ENCODE measurements at regions not wholly inside any gene's neighbourhood (a gene's known extent, or its start where the extent isn't known, plus 50 kb on each side); places are given as distances from the start of the nearest gene placed in this dataset.

DNA sequence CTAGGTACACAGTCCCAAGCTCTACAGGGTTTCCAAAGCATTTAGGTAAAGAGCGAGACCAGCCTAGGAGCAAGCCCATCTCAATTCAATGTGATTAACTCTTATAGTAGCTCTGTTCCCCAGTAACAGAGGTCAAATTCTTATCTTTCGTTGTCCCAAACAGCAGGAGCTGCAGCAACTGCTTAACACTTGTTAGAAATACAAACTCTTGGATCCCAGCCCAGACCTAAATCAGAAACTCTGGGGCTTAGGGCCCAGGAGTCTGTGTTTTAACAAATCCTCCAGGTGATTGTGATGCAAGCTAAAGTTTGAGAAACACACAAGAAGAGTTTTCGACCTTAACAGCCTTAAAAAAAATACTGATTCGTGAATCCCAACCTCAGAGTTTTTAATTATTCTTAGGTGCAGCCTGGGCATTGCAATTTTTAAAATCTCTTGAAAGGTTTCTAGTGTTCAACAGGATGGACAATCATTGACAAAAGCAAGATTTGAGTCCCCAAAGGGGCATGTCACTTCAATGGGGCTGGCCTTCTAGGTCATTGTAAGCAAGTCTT lies 127.4 kb upstream of the HCRTR2 start:
- no peaks in the 10 kb centered on the region for H3K36me3 Mint-ChIP-seq (ENCODE audit: low read depth, unreplicated experiment)
- H3K4me3 Mint-ChIP-seq (ENCODE audit: unreplicated experiment) = no peak overlapping the region
- Histone ChIP-seq H3K4me3 (ENCODE audit: insufficient read depth, low read depth, low read length) (no peak overlapping the region), H3K4me1 (ENCODE audit: insufficient read depth, low read length) (no peaks in the 10 kb centered on the region), H3K27me3 (ENCODE audit: insufficient read depth, low read length) (no peaks in the 10 kb centered on the region), H3K79me2 (ENCODE audit: insufficient read depth, low read length) (no peaks in the 10 kb centered on the region), H2AFZ (ENCODE audit: low read depth, low read length) (no peak overlapping the region), H3K9ac (ENCODE audit: low read length) (no peak overlapping the region), H3K4me2 (ENCODE audit: low read length) (no peak overlapping the region), H4K20me1 (ENCODE audit: insufficient read depth, low read length) (no peaks in the 10 kb centered on the region), H3K9me3 (ENCODE audit: insufficient read depth, low read depth, low read length) (no peaks in the 10 kb centered on the region), H3K36me3 (ENCODE audit: insufficient read depth, low read length) (no peaks in the 10 kb centered on the region), H3K27ac (ENCODE audit: low read depth, low read length) (no peak overlapping the region)
- TF ChIP-seq EZH2 (IDR thresholded peaks at IDR 0.05; ENCODE audit: insufficient read depth, low read length) = no peak
- TF ChIP-seq, protein P1, sequence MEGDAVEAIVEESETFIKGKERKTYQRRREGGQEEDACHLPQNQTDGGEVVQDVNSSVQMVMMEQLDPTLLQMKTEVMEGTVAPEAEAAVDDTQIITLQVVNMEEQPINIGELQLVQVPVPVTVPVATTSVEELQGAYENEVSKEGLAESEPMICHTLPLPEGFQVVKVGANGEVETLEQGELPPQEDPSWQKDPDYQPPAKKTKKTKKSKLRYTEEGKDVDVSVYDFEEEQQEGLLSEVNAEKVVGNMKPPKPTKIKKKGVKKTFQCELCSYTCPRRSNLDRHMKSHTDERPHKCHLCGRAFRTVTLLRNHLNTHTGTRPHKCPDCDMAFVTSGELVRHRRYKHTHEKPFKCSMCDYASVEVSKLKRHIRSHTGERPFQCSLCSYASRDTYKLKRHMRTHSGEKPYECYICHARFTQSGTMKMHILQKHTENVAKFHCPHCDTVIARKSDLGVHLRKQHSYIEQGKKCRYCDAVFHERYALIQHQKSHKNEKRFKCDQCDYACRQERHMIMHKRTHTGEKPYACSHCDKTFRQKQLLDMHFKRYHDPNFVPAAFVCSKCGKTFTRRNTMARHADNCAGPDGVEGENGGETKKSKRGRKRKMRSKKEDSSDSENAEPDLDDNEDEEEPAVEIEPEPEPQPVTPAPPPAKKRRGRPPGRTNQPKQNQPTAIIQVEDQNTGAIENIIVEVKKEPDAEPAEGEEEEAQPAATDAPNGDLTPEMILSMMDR (IDR thresholded peaks at IDR 0.05; ENCODE audit: insufficient read depth, low read depth, low read length) = no peak
- H3K27ac Mint-ChIP-seq (ENCODE audit: unreplicated experiment) = no peak overlapping the region
- FAIRE-seq (no peak), DNase-seq (ENCODE audit: low read depth) (no peak)
- H3K27me3 Mint-ChIP-seq (ENCODE audit: low read depth, unreplicated experiment) = no peaks in the 10 kb centered on the region
- peaks cover 14% of the 10 kb centered on the region for H3K4me1 Mint-ChIP-seq (ENCODE audit: low read depth, unreplicated experiment)
- H3K9me3 Mint-ChIP-seq (ENCODE audit: unreplicated experiment) = peaks cover 2% of the 10 kb centered on the region

DNA sequence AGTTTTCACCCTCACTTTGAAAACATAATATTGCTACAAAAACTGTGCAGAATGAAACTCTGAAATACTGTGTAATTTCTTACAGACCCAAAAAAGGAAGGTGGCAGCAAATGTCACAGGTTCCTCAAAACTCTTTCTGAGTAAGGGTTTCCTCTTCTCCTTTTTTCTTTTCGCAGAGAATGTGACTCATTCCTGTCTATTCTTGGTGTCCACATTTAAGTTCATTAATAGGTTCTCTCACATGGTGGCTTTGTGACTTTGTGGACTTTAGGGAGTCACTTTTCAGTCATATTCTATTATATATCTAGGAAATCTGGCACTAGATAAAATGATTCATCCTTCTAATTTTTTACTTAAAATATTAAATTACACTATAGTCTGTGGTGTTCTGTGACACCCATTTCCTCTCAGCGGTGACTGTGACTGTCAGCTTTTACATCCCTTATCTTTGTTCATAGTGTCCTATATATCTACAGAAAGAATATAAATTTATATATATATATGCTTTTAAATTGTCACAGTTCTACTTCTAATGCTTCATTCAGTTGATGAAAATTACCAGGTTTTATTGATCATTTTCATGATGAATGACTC lies 126.8 kb upstream of the HCRTR2 start:
- Histone ChIP-seq H3K27ac (ENCODE audit: low read depth, low read length) (no peak overlapping the region), H3K9me3 (ENCODE audit: insufficient read depth, low read depth, low read length) (no peaks in the 10 kb centered on the region), H3K79me2 (ENCODE audit: insufficient read depth, low read length) (no peaks in the 10 kb centered on the region), H3K36me3 (ENCODE audit: insufficient read depth, low read length) (no peaks in the 10 kb centered on the region), H3K27me3 (ENCODE audit: insufficient read depth, low read length) (no peaks in the 10 kb centered on the region), H3K4me2 (ENCODE audit: low read length) (no peak overlapping the region), H2AFZ (ENCODE audit: low read depth, low read length) (no peak overlapping the region), H4K20me1 (ENCODE audit: insufficient read depth, low read length) (no peaks in the 10 kb centered on the region), H3K9ac (ENCODE audit: low read length) (no peak overlapping the region), H3K4me3 (ENCODE audit: insufficient read depth, low read depth, low read length) (no peak overlapping the region), H3K4me1 (ENCODE audit: insufficient read depth, low read length) (no peaks in the 10 kb centered on the region)
- DNase-seq (ENCODE audit: low read depth) (no peak), FAIRE-seq (no peak)
- Mint-ChIP-seq H3K9me3 (ENCODE audit: unreplicated experiment) (peaks cover 2% of the 10 kb centered on the region), H3K27ac (ENCODE audit: unreplicated experiment) (no peak overlapping the region), H3K36me3 (ENCODE audit: low read depth, unreplicated experiment) (no peaks in the 10 kb centered on the region), H3K4me1 (ENCODE audit: low read depth, unreplicated experiment) (peaks cover 14% of the 10 kb centered on the region), H3K27me3 (ENCODE audit: low read depth, unreplicated experiment) (no peaks in the 10 kb centered on the region), H3K4me3 (ENCODE audit: unreplicated experiment) (no peak overlapping the region)
- TF ChIP-seq, protein P1 (IDR thresholded peaks at IDR 0.05; ENCODE audit: insufficient read depth, low read depth, low read length) = no peak
- no peak for TF ChIP-seq EZH2 (IDR thresholded peaks at IDR 0.05; ENCODE audit: insufficient read depth, low read length)

DNA sequence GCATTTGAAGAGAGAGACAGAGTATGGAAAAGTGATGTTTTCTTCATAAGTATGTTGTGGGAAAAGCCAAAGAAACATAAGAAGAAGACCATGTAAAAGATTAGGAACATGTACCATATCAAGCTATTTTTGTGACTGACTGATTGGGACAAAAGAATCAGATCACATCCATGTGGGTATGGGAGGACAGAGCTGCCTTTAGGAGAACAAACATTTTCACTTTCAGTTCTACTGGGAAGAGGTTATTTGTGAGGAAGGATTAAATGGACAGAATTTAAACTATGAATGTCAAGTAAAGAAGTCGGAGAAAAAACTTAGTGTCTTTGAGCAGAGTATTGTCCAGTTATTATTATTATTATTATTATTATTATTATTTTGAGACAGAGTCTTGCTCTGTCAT lies 124.4 kb upstream of the HCRTR2 start:
- no peaks in the 10 kb centered on the region for H3K4me1 ChIP-seq (ENCODE audit: insufficient read depth, low read length)
- Mint-ChIP-seq H3K36me3 (ENCODE audit: low read depth, unreplicated experiment) (no peaks in the 10 kb centered on the region), H3K4me1 (ENCODE audit: low read depth, unreplicated experiment) (peaks cover 14% of the 10 kb centered on the region), H3K9me3 (ENCODE audit: unreplicated experiment) (peaks cover 2% of the 10 kb centered on the region), H3K4me3 (ENCODE audit: unreplicated experiment) (no peak overlapping the region), H3K27ac (ENCODE audit: unreplicated experiment) (no peak overlapping the region), H3K27me3 (ENCODE audit: low read depth, unreplicated experiment) (no peaks in the 10 kb centered on the region)
- no peaks in the 10 kb centered on the region for H3K9me3 ChIP-seq (ENCODE audit: insufficient read depth, low read depth, low read length)
- no peaks in the 10 kb centered on the region for H3K27me3 ChIP-seq (ENCODE audit: insufficient read depth, low read length)
- DNase-seq (ENCODE audit: low read depth) (no peak), FAIRE-seq (no peak)
- no peaks in the 10 kb centered on the region for H4K20me1 ChIP-seq (ENCODE audit: insufficient read depth, low read length)
- H3K9ac ChIP-seq (ENCODE audit: low read length) = no peak overlapping the region
- no peak overlapping the region for H3K4me3 ChIP-seq (ENCODE audit: insufficient read depth, low read depth, low read length)
- H2AFZ ChIP-seq (ENCODE audit: low read depth, low read length) = no peak overlapping the region
- no peaks in the 10 kb centered on the region for H3K36me3 ChIP-seq (ENCODE audit: insufficient read depth, low read length)
- H3K79me2 ChIP-seq (ENCODE audit: insufficient read depth, low read length) = no peaks in the 10 kb centered on the region
- TF ChIP-seq EZH2 (IDR thresholded peaks at IDR 0.05; ENCODE audit: insufficient read depth, low read length) = no peak
- TF ChIP-seq, protein P1 (IDR thresholded peaks at IDR 0.05; ENCODE audit: insufficient read depth, low read depth, low read length) = no peak
- H3K4me2 ChIP-seq (ENCODE audit: low read length) = no peak overlapping the region
- no peak overlapping the region for H3K27ac ChIP-seq (ENCODE audit: low read depth, low read length)
